ENCODE measurements at regions not wholly inside any gene's neighbourhood (a gene's known extent, or its start where the extent isn't known, plus 50 kb on each side); places are given as distances from the start of the nearest gene placed in this dataset.
A peak's percentile ranks its signal among the peaks of the same experiment; 100 is the strongest.

- peaks cover 4% of the 10 kb centered on the region for H3K9me3 Mint-ChIP-seq
- no peak for DNase-seq
- H3K4me3 Mint-ChIP-seq: no peak overlapping the region
- no peak for TF ChIP-seq CTCF (IDR thresholded peaks at IDR 0.05)
- peaks cover 36% of the 10 kb centered on the region for H3K4me1 Mint-ChIP-seq
- peaks cover 6% of the 10 kb centered on the region for H3K36me3 Mint-ChIP-seq (ENCODE audit: low read depth)
- no peaks in the 10 kb centered on the region for H3K27me3 Mint-ChIP-seq (ENCODE audit: low read depth, poor library complexity)
- no peak overlapping the region for H3K27ac Mint-ChIP-seq
Observed at GRCh38 chr12:46667551-46667950, 158.2 kb downstream of the SLC38A4 start.

- peaks cover 54% of the 10 kb centered on the region for H3K4me1 Mint-ChIP-seq
Observed at GRCh38 chr12:46664761-46665287, 161.0 kb downstream of the SLC38A4 start.

GRCh38 chr12:46663318-46663717, 162.5 kb downstream of the SLC38A4 start:
- Mint-ChIP-seq H3K27me3 (ENCODE audit: low read depth, poor library complexity) (no peaks in the 10 kb centered on the region), H3K27ac (peak overlapping the region; percentile 29), H3K4me3 (peak overlapping the region; percentile 23), H3K36me3 (ENCODE audit: low read depth) (peaks cover under 1% of the 10 kb centered on the region), H3K4me1 (peaks cover 70% of the 10 kb centered on the region), H3K9me3 (peaks cover under 1% of the 10 kb centered on the region)
- no peak for TF ChIP-seq CTCF (IDR thresholded peaks at IDR 0.05)
- no peak for DNase-seq

More at GRCh38 chr12:46664761-46665287, 161.0 kb downstream of the SLC38A4 start:
- DNase-seq: no peak
- H3K27ac Mint-ChIP-seq: peak overlapping the region; percentile 58
- no peak for TF ChIP-seq CTCF (IDR thresholded peaks at IDR 0.05)
- H3K4me3 Mint-ChIP-seq: peak overlapping the region; percentile 33
- H3K36me3 Mint-ChIP-seq (ENCODE audit: low read depth): peaks cover 6% of the 10 kb centered on the region
- H3K27me3 Mint-ChIP-seq (ENCODE audit: low read depth, poor library complexity): no peaks in the 10 kb centered on the region
- H3K9me3 Mint-ChIP-seq: peaks cover 4% of the 10 kb centered on the region

GRCh38 chr12:46661110-46661845, 164.5 kb downstream of the SLC38A4 start:
- TF ChIP-seq CTCF (IDR thresholded peaks at IDR 0.05): peak; percentile 67
- Mint-ChIP-seq H3K9me3 (no peaks in the 10 kb centered on the region), H3K27ac (no peak overlapping the region), H3K36me3 (ENCODE audit: low read depth) (no peaks in the 10 kb centered on the region), H3K4me1 (peaks cover 77% of the 10 kb centered on the region), H3K27me3 (ENCODE audit: low read depth, poor library complexity) (no peaks in the 10 kb centered on the region), H3K4me3 (no peak overlapping the region)
- no peak for DNase-seq

- H3K4me1 Mint-ChIP-seq: peaks cover 72% of the 10 kb centered on the region
- TF ChIP-seq CTCF (IDR thresholded peaks at IDR 0.05): no peak
- no peak overlapping the region for H3K27ac Mint-ChIP-seq
- DNase-seq: no peak
- no peaks in the 10 kb centered on the region for H3K9me3 Mint-ChIP-seq
- H3K36me3 Mint-ChIP-seq (ENCODE audit: low read depth): no peaks in the 10 kb centered on the region
- no peaks in the 10 kb centered on the region for H3K27me3 Mint-ChIP-seq (ENCODE audit: low read depth, poor library complexity)
- no peak overlapping the region for H3K4me3 Mint-ChIP-seq
Observed at GRCh38 chr12:46660719-46661109, 165.1 kb downstream of the SLC38A4 start.

GRCh38 chr12:46660276-46660675, 165.5 kb downstream of the SLC38A4 start:
- DNase-seq: no peak
- H3K9me3 Mint-ChIP-seq: no peaks in the 10 kb centered on the region
- TF ChIP-seq CTCF (IDR thresholded peaks at IDR 0.05): no peak
- no peaks in the 10 kb centered on the region for H3K27me3 Mint-ChIP-seq (ENCODE audit: low read depth, poor library complexity)
- H3K36me3 Mint-ChIP-seq (ENCODE audit: low read depth): no peaks in the 10 kb centered on the region
- H3K27ac Mint-ChIP-seq: no peak overlapping the region
- H3K4me3 Mint-ChIP-seq: no peak overlapping the region
- peaks cover 68% of the 10 kb centered on the region for H3K4me1 Mint-ChIP-seq

Data from nephron progenitor cell (in vitro differentiated cells).